Suprapubic skin (tissue), 4 donors: ENCODE measurements at regions not wholly inside any gene's neighbourhood (a gene's known extent, or its start where the extent isn't known, plus 50 kb on each side); places are given as distances from the start of the nearest gene placed in this dataset.

Experiments used
- DNase-seq, 2 donors: peaks; one replicate each; pipeline ENCODE4 v3.0.0-alpha.2; 2019; ENCODE audit warnings: low spot score in 2 of 2
- H3K27ac ChIP-seq: fragments of 200-600 bp; sonication (generic); one replicate; pipeline ENCODE4 v1.5.1; 2019
- H3K27me3 ChIP-seq: fragments of 200-600 bp; sonication (generic); one replicate; pipeline ENCODE4 v1.5.1; 2019
- H3K36me3 ChIP-seq: fragments of 200-600 bp; sonication (generic); one replicate; pipeline ENCODE4 v1.5.1; 2019
- H3K4me1 ChIP-seq: fragments of 200-600 bp; sonication (generic); one replicate; pipeline ENCODE4 v1.5.1; 2019
- H3K4me3 ChIP-seq: fragments of 200-600 bp; sonication (generic); one replicate; pipeline ENCODE4 v1.5.1; 2019; ENCODE audit warnings: mild to moderate bottlenecking
- H3K9me3 ChIP-seq: fragments of 200-600 bp; sonication (generic); one replicate; pipeline ENCODE4 v1.5.1; 2019
- EP300 ChIP-seq: sonication (generic); formaldehyde crosslinking; IDR thresholded peaks from one replicate; pipeline ENCODE4 v1.6.1; 2017; ENCODE audit warnings: antibody characterized with exemption
- POLR2A ChIP-seq, 2 donors: fragments of 450-650 bp; IDR thresholded peaks; one replicate each; pipeline ENCODE4 v1.6.1; 2017; ENCODE audit warnings: antibody characterized with exemption in 2 of 2, mild to moderate bottlenecking in 2 of 2, moderate library complexity in 2 of 2
- POLR2AphosphoS5 ChIP-seq, 3 donors: sonication (generic); formaldehyde crosslinking; IDR thresholded peaks; one replicate each; pipeline ENCODE4 v1.6.1; 2017; ENCODE audit warnings: antibody characterized with exemption in 3 of 3
- whole genome bisulfite sequencing: methylation state at CpG from one replicate; pipeline ENCODE4 v1.1.5; 2018; 5-methylcytosine and 5-hydroxymethylcytosine counted together
- TF ChIP-seq, protein P1 (sequence below), 2 donors: fragments of 200-600 bp in 1 of 2; fragments of 450-650 bp in 1 of 2; sonication (generic) in 1 of 2; IDR thresholded peaks; one replicate each; pipeline ENCODE4 v1.5.1; 2016 to 2019; ENCODE audit warnings: antibody characterized with exemption in 2 of 2, mild to moderate bottlenecking in 1 of 2, moderate library complexity in 1 of 2

- peak in 1 of 2 donors; percentile 49 for DNase-seq
- TF ChIP-seq POLR2A (IDR thresholded peaks at IDR 0.05) (no peak), EP300 (no peak), POLR2AphosphoS5 (IDR thresholded peaks at IDR 0.05) (no peak)
- TF ChIP-seq, protein P1, sequence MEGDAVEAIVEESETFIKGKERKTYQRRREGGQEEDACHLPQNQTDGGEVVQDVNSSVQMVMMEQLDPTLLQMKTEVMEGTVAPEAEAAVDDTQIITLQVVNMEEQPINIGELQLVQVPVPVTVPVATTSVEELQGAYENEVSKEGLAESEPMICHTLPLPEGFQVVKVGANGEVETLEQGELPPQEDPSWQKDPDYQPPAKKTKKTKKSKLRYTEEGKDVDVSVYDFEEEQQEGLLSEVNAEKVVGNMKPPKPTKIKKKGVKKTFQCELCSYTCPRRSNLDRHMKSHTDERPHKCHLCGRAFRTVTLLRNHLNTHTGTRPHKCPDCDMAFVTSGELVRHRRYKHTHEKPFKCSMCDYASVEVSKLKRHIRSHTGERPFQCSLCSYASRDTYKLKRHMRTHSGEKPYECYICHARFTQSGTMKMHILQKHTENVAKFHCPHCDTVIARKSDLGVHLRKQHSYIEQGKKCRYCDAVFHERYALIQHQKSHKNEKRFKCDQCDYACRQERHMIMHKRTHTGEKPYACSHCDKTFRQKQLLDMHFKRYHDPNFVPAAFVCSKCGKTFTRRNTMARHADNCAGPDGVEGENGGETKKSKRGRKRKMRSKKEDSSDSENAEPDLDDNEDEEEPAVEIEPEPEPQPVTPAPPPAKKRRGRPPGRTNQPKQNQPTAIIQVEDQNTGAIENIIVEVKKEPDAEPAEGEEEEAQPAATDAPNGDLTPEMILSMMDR (IDR thresholded peaks at IDR 0.05), result no peak
- Histone ChIP-seq H3K4me1 (no peaks in the 10 kb centered on the region), H3K27me3 (peaks cover 16% of the 10 kb centered on the region), H3K9me3 (no peaks in the 10 kb centered on the region), H3K36me3 (no peaks in the 10 kb centered on the region), H3K4me3 (no peak overlapping the region), H3K27ac (no peak overlapping the region)
- 78% methylated on average over 16 of the region's 16 CpGs for WGBS
These were observed 714.7 kb downstream of the BRD1 start for GRCh38 chr22:49112661-49113626.

DNA sequence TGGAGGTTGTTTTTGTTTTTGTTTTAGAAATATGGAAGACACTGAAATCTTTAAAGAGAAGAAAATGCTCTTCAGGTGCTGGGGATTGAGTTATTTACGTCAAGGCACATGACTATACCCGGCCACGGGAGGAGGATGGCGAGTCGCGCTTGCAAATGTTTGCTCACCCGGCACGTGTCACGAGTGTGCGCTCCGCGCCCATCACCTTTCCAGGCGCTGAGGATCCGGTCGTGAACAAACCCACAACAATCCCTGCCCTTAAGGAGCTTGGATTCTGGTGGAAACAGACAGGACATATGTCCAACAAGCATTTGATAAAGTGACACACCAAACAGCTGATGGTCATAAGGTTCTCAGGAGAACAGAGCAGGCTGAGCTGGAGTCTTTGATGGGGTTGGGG is 715.5 kb downstream of the BRD1 start:
- Histone ChIP-seq H3K4me1 (no peaks in the 10 kb centered on the region), H3K27me3 (peaks cover 23% of the 10 kb centered on the region), H3K4me3 (no peak overlapping the region), H3K36me3 (no peaks in the 10 kb centered on the region), H3K27ac (no peak overlapping the region), H3K9me3 (no peaks in the 10 kb centered on the region)
- TF ChIP-seq, protein P1 (IDR thresholded peaks at IDR 0.05), result no peak
- TF ChIP-seq POLR2A (IDR thresholded peaks at IDR 0.05) (no peak), EP300 (no peak), POLR2AphosphoS5 (IDR thresholded peaks at IDR 0.05) (no peak)
- DNase-seq, result no peak
- WGBS, result 92% methylated on average over 15 of the region's 15 CpGs

DNA sequence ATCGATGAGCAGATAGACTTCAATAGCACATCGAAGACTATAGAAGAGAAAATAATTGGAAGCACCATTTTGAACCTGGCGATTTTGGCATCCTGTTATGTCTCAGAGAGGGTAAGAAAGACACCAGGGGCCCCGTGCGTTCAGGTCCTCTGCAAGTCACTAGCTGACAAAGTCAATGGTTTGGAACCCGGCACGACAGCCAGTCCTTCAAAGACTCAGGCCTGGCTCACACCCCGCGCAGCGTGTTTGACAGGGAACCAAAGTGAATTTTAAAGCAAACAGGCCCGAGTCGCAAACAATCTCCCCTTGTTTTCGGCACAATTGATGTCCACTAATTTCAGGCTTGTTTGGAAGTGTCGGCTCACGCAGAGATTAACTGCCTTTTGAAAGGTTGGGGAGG is 716.6 kb downstream of the BRD1 start:
- Histone ChIP-seq H3K4me3 (no peak overlapping the region), H3K9me3 (no peaks in the 10 kb centered on the region), H3K36me3 (no peaks in the 10 kb centered on the region), H3K4me1 (no peaks in the 10 kb centered on the region), H3K27me3 (peaks cover 32% of the 10 kb centered on the region), H3K27ac (no peak overlapping the region)
- TF ChIP-seq, protein P1 (IDR thresholded peaks at IDR 0.05), result no peak
- no peak for DNase-seq
- 82% methylated on average over 15 of the region's 15 CpGs for WGBS

DNA sequence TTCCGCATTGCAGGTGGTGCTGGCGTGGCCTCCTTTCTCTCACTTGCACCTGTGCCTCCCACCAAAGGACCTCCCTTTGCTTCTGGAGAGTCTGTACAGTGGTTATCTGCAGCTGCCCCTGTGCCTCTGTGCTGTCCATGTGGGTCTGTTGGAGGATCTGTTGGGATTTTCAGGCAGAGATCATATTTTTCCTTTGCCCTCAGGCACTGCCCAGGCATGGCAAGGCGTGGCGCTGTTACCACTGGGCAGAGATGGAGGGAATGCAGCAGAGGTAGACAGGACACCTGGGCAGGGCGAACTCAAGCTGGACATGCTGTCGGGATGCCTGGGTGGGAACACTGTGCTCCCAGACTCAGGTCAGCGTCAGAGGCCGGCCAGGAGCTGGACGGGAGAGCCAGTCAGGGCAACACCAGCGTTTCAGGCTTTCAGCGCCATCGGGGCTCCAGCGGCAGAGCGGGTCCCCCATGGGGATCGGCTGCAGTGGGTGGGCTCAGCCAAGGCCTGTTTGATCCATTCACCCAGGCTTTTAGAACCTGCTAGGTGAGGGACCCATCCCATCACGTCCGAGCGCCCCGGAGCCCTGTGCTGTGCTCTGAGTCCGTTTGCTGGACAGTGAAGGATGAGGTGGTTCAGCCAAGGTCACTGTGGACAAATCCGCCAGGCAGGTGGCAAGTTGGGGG is 718.9 kb downstream of the BRD1 start:
- TF ChIP-seq POLR2A (IDR thresholded peaks at IDR 0.05), result no peak
- Histone ChIP-seq H3K4me1 (no peaks in the 10 kb centered on the region), H3K27me3 (peaks cover 42% of the 10 kb centered on the region), H3K9me3 (no peaks in the 10 kb centered on the region), H3K36me3 (no peaks in the 10 kb centered on the region), H3K27ac (no peak overlapping the region), H3K4me3 (no peak overlapping the region)
- WGBS, result 87% methylated on average over 21 of the region's 21 CpGs
- no peak for DNase-seq

DNA sequence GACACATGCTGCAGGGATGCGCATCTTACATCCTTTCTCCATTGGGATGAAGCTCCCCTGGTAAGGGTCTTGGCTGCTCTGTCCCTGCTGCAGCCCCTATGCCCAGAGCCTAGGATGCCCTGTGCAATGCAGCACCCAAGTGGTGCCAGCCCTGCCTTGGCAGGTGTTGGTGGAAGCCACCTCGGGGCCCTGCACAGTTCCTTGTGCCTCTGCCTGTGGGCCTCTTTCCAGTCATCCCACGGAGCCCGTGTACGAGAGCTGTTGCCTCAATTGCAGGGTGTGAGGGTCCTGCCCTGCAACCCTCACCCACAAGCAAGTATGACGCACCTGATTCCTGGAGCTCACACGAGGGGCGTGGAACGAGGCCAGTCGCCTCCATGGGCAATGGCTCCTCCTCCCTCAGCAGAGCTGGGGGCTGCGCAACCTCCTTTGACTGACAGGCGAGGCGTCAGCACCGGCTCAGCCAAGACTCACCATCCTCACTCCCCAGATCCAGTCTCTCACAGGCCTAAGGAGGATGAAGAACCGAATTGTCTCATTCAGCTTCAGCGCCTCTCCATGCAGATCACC is 719.6 kb downstream of the BRD1 start:
- WGBS, result 92% methylated on average over 4 of the region's 16 CpGs
- Histone ChIP-seq H3K4me3 (no peak overlapping the region), H3K36me3 (no peaks in the 10 kb centered on the region), H3K27ac (no peak overlapping the region), H3K27me3 (peaks cover 42% of the 10 kb centered on the region), H3K4me1 (no peaks in the 10 kb centered on the region), H3K9me3 (no peaks in the 10 kb centered on the region)
- TF ChIP-seq POLR2AphosphoS5 (IDR thresholded peaks at IDR 0.05) (no peak), EP300 (no peak), POLR2A (IDR thresholded peaks at IDR 0.05) (no peak)
- TF ChIP-seq, protein P1 (IDR thresholded peaks at IDR 0.05), result no peak
- DNase-seq, result no peak
